HEK293 (cell line): ENCODE measurements at regions not wholly inside any gene's neighbourhood (a gene's known extent, or its start where the extent isn't known, plus 50 kb on each side); places are given as distances from the start of the nearest gene placed in this dataset.

ENCODE experiments used
- ELK4 ChIP-seq: IDR thresholded peaks from 2 replicates; pipeline ENCODE4 v1.6.1; 2011; ENCODE audit warnings: mild to moderate bottlenecking, low read depth, low read length, borderline replicate concordance
- ZBTB49 ChIP-seq: fragments of 450-650 bp; formaldehyde crosslinking; IDR thresholded peaks from 2 replicates; pipeline ENCODE4 v1.5.1; 2016; ENCODE audit warnings: missing biosample characterization, missing genetic modification characterization, low read depth
- ZFP41 ChIP-seq: fragments of 450-650 bp; formaldehyde crosslinking; IDR thresholded peaks from 2 replicates; pipeline ENCODE4 v1.5.1; 2016; ENCODE audit warnings: missing biosample characterization, missing genetic modification characterization, borderline replicate concordance
- ZNF148 ChIP-seq: fragments of 450-650 bp; formaldehyde crosslinking; IDR thresholded peaks from 2 replicates; pipeline ENCODE4 v1.5.0; 2017; ENCODE audit warnings: missing biosample characterization, missing genetic modification characterization, borderline replicate concordance
- ZNF24 ChIP-seq: fragments of 450-650 bp; formaldehyde crosslinking; IDR thresholded peaks from 2 replicates; pipeline ENCODE4 v1.5.1; 2016; ENCODE audit warnings: missing biosample characterization, missing genetic modification characterization
- ZNF274 ChIP-seq, 2 experiments: fragments of 200-500 bp in 1 of 2; fragments of 450-650 bp in 1 of 2; sonication (Bioruptor generic) in 1 of 2; formaldehyde crosslinking in 1 of 2; IDR thresholded peaks; 2 replicates each; pipeline versions ENCODE4 v1.5.1 to v1.6.1; 2014 to 2016; ENCODE audit warnings: borderline replicate concordance in 1 of 2, inconsistent platforms in 1 of 2, low read length in 1 of 2, missing biosample characterization in 1 of 2, missing genetic modification characterization in 1 of 2
- ZNF398 ChIP-seq: fragments of 450-650 bp; formaldehyde crosslinking; IDR thresholded peaks from 2 replicates; pipeline ENCODE4 v1.5.1; 2017; ENCODE audit warnings: missing biosample characterization, missing genetic modification characterization
- ZNF473 ChIP-seq: fragments of 450-650 bp; formaldehyde crosslinking; IDR thresholded peaks from 2 replicates; pipeline ENCODE4 v1.5.1; 2017; ENCODE audit warnings: missing biosample characterization, missing genetic modification characterization
- ZNF560 ChIP-seq: fragments of 450-650 bp; formaldehyde crosslinking; IDR thresholded peaks from 2 replicates; pipeline ENCODE4 v1.5.1; 2017; ENCODE audit warnings: missing biosample characterization, missing genetic modification characterization, borderline replicate concordance
- ZNF670 ChIP-seq: fragments of 450-650 bp; formaldehyde crosslinking; IDR thresholded peaks from 2 replicates; pipeline ENCODE4 v1.5.1; 2016; ENCODE audit warnings: missing biosample characterization, missing genetic modification characterization, low read depth
- ZNF792 ChIP-seq: fragments of 450-650 bp; formaldehyde crosslinking; IDR thresholded peaks from 2 replicates; pipeline ENCODE4 v1.5.1; 2016; ENCODE audit warnings: missing biosample characterization, missing genetic modification characterization
- ZNF837 ChIP-seq: fragments of 450-650 bp; formaldehyde crosslinking; IDR thresholded peaks from 2 replicates; pipeline ENCODE4 v1.5.1; 2016; ENCODE audit warnings: missing biosample characterization, missing genetic modification characterization
- TF ChIP-seq, protein P1 (sequence below): fragments of 450-650 bp; formaldehyde crosslinking; IDR thresholded peaks from 2 replicates; pipeline ENCODE4; 2016; ENCODE audit warnings: missing biosample characterization, missing genetic modification characterization
- TF ChIP-seq, protein P2 (sequence below): fragments of 450-650 bp; formaldehyde crosslinking; IDR thresholded peaks from 2 replicates; pipeline ENCODE4 v1.5.1; 2016; ENCODE audit warnings: missing biosample characterization, missing genetic modification characterization

DNA sequence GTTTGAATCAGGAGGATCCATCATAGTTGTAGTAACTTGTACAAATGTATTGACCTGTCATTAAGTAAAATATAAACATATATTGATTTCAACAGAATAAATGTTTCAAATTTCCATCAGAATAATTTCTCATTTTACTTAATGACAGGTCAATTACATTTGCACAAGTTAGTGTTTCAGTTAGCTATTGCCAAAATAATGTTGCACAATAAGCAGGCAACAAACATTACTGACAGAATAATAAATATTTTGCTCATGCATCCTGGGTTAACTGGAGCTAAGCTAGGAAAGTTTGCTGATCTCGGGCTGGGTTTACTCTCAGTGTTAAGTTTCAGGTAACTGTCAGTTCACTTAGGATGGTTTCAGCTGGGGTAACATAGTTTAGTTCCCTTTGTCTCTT lies 822.4 kb downstream of the KCNT2 start:
- TF ChIP-seq ZNF792 (tag by site-specific recombination), result no peak
- TF ChIP-seq, protein P1, sequence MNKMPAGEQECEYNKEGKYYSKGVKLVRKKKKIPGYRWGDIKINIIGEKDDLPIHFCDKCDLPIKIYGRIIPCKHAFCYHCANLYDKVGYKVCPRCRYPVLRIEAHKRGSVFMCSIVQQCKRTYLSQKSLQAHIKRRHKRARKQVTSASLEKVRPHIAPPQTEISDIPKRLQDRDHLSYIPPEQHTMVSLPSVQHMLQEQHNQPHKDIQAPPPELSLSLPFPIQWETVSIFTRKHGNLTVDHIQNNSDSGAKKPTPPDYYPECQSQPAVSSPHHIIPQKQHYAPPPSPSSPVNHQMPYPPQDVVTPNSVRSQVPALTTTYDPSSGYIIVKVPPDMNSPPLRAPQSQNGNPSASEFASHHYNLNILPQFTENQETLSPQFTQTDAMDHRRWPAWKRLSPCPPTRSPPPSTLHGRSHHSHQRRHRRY (tag by site-specific recombination), result no peak
- TF ChIP-seq, protein P2, sequence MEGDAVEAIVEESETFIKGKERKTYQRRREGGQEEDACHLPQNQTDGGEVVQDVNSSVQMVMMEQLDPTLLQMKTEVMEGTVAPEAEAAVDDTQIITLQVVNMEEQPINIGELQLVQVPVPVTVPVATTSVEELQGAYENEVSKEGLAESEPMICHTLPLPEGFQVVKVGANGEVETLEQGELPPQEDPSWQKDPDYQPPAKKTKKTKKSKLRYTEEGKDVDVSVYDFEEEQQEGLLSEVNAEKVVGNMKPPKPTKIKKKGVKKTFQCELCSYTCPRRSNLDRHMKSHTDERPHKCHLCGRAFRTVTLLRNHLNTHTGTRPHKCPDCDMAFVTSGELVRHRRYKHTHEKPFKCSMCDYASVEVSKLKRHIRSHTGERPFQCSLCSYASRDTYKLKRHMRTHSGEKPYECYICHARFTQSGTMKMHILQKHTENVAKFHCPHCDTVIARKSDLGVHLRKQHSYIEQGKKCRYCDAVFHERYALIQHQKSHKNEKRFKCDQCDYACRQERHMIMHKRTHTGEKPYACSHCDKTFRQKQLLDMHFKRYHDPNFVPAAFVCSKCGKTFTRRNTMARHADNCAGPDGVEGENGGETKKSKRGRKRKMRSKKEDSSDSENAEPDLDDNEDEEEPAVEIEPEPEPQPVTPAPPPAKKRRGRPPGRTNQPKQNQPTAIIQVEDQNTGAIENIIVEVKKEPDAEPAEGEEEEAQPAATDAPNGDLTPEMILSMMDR (tag by site-specific recombination), result no peak
- TF ChIP-seq ZNF24 (tag by site-specific recombination), result no peak
- no peak for TF ChIP-seq ZNF473
- no peak for TF ChIP-seq ELK4
- TF ChIP-seq ZNF148 (tag by site-specific recombination), result no peak
- TF ChIP-seq ZNF274 (IDR thresholded peaks at IDR 0.05; ENCODE audit: low read length), result no peak
- no peak for TF ChIP-seq ZNF274 (tag by site-specific recombination; IDR thresholded peaks at IDR 0.05; ENCODE audit: borderline replicate concordance)
- no peak for TF ChIP-seq ZNF837 (tag by site-specific recombination)
- TF ChIP-seq ZNF560 (tag by site-specific recombination), result no peak
- TF ChIP-seq ZNF398 (tag by site-specific recombination), result no peak
- TF ChIP-seq ZFP41 (tag by site-specific recombination), result no peak
- no peak for TF ChIP-seq ZBTB49 (tag by site-specific recombination)
- TF ChIP-seq ZNF670 (tag by site-specific recombination), result no peak
